Hematopoietic multipotent progenitor cell treated with erythropoietin and hydrocortisone succinate and interleukin-3 and kit ligand, for 6 days (in vitro differentiated cells): ENCODE measurements at regions not wholly inside any gene's neighbourhood (a gene's known extent, or its start where the extent isn't known, plus 50 kb on each side); places are given as distances from the start of the nearest gene placed in this dataset.
"Not testable (repeated sequence)": the region's sequence is repeated elsewhere in the genome, so short reads cannot be mapped to it uniquely, and the experiment has no call there.

Experiments used
- DNase-seq: peaks from one replicate; pipeline ENCODE4 v3.0.0-alpha.2; 2015

GRCh38 chr5:74534397-74535129, 106.0 kb downstream of the ENC1 start:
- DNase-seq = no peak

GRCh38 chr5:74530326-74531050, 110.0 kb downstream of the ENC1 start:
- DNase-seq = no peak

DNA sequence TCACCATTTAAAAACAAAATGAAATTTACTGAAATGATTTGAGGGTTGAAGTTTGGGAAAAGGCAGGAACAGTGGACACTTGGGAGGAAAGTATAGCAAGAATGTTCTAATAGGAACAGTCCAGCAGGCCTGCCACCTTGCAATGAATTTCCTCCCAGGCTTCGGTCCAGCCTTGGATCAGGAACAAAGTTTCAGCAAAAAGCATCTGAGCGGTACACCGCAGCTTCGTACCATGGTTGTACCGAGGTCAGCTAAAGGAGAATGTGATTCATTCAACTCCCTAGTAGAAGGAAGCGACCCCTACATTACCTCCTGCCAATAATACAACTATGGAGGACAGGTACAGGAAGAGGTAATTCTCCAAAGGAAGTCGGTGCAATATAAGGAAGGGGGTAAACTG, 111.4 kb downstream of the ENC1 start:
- no peak for DNase-seq

DNA sequence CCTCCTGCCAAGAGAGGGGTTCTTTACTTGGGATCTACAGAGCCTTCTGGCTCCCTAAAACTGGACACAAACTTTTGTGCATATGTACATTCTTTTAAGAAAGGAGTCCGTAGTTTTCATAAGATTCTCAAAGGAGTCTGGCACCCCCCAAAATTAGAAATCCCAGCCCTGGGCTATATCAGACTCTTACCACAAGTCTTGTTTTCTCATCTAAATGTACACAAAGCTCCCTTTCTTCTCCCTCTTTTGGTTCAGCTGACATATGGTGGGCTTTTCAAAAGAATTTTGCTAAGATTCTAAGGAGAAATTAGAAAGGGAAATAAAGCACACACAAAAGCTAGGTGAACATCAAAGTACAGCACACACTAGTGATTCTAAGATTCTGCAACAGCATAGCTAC, 114.4 kb downstream of the ENC1 start:
- DNase-seq = no peak

DNA sequence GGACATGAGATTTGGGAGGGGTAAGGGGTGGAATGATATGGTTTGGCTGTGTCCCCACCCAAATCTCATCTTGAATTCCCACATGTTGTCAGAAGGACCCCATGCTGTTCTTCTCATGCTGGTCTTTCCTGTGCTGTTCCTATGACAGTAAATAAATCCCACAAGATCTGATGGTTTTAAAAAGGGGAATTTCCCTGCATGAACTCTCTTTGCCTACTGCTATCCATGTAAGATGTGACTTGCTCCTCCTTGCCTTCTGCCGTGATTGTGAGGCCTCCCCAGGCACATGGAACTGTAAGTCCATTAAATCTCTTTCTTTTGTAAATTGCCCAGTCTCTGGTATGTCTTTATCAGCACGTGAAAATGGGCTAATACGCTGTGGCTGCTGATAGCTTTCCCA, 115.8 kb downstream of the ENC1 start:
- DNase-seq = not testable (repeated sequence)

- not testable (repeated sequence) for DNase-seq
These were observed 116.8 kb downstream of the ENC1 start for GRCh38 chr5:74523698-74524097.

- DNase-seq = not testable (repeated sequence)
These were observed 117.7 kb downstream of the ENC1 start for GRCh38 chr5:74522838-74523237.

GRCh38 chr5:74521401-74521800, 119.1 kb downstream of the ENC1 start:
- no peak for DNase-seq

GRCh38 chr5:74519679-74520078, 120.8 kb downstream of the ENC1 start:
- no peak for DNase-seq

DNA sequence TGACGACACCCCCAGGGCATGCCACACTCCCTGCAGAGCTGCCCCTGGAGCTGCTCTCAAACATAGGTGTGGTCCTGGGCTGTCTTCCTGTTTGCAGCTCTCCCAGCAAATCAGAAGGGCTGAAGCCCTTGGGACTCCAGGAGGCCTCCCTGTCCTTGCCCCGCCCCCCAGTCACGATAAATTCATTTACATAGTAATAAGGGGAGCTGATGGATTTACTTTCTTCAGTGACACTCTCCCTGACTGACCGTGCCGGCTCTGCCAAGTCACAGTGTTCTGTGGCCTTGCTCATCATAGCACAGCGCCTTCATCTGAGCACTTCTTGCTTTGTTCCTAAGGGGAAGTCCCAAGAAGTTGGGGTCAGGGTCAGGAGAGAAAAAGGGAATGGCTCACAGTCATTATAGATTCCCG, 121.4 kb downstream of the ENC1 start:
- no peak for DNase-seq

- no peak for DNase-seq
These were observed 122.8 kb downstream of the ENC1 start for GRCh38 chr5:74517700-74518099.

DNA sequence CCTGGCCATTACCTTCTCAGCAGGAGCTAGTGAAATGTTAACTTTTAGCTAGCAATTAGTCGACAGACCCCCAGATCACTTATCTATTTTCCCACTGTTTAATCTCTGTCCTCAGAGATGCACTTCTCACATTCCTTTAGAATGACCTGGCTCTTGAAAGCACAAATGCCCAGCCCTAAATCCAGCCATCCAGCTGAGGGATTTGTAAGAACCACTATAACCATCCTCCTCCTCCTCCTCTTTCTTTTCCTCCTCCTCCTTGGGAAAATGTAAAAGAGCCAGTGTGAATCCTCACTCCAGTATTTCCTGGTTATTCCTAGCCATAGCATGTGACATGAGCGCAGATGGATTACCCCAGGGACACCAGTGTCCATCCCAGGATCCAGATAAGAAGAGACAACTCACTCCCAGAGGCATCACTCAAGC, 124.3 kb downstream of the ENC1 start:
- DNase-seq = no peak

GRCh38 chr5:74514888-74515551, 125.5 kb downstream of the ENC1 start:
- no peak for DNase-seq

DNA sequence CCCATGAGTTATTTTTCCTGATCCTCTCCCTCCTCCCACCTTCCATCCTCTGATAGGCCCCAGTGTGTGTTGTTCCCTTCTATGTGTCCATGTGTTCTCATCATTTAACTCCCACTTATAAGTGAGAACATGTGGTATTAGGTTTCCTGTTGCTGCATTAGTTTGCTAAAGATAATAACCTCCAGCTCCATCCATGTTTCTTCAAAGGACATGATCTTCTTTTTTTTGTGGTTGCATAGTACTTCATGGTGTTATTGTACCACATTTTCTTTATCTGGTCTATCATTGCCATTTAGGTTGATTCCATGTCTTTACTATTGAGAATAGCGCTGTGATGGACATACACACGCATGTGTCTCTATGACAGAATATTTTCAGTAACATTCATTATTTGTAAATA, 128.8 kb downstream of the ENC1 start:
- DNase-seq = not testable (repeated sequence)

- DNase-seq = no peak
These were observed 130.0 kb downstream of the ENC1 start for GRCh38 chr5:74510476-74511075.

DNA sequence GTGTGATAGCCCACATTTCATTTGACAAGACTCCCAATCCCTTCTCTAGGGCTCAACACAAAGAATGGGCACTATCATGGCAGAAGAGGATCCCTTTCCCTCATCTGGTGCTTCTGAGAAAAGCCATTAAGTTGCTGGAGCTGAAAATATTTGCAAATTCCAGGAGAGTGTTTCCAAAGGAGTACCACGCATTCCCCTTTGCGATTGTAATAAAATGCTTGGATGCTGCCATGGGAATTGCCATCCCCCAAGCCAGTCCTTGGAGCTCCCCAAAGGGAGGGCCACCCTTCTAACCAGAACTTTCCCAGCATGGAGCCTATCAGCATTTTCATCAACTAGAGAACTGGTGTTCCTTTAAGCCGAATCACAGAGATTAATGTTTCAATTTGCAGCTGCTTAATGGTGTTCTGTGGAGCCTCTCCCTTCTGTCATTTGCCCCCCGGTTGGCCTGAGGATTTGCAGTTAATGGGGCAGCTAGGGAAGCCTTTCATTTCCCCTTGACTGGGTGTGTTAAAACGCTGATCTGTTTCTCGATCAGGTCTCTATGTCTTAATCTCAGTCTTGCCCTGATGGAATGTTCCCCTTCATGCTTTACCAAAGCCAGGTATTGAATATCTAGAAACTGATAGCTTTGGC, 133.0 kb downstream of the ENC1 start:
- DNase-seq = no peak

DNA sequence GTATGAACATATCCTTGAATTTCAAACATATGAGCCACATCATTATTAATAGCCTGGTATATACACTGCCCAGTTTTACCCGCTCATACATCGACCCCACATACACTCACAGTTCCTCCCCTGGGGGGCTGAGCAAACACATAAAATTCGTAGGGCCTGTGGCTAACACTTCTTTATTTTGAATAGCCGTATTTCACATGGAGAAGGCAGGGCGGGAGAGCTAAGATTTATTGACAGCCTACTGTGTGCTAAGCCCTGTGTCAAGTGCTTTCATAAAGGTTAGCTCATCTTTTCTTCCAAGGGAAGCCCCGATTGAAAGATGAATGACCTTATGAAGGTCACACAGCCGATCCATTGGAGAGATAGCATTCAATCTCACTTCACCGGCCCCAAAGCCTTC, 134.4 kb downstream of the ENC1 start:
- DNase-seq = no peak

GRCh38 chr5:74504463-74504862, 136.1 kb downstream of the ENC1 start:
- DNase-seq = no peak

GRCh38 chr5:74502479-74502950, 138.0 kb downstream of the ENC1 start:
- no peak for DNase-seq

DNA sequence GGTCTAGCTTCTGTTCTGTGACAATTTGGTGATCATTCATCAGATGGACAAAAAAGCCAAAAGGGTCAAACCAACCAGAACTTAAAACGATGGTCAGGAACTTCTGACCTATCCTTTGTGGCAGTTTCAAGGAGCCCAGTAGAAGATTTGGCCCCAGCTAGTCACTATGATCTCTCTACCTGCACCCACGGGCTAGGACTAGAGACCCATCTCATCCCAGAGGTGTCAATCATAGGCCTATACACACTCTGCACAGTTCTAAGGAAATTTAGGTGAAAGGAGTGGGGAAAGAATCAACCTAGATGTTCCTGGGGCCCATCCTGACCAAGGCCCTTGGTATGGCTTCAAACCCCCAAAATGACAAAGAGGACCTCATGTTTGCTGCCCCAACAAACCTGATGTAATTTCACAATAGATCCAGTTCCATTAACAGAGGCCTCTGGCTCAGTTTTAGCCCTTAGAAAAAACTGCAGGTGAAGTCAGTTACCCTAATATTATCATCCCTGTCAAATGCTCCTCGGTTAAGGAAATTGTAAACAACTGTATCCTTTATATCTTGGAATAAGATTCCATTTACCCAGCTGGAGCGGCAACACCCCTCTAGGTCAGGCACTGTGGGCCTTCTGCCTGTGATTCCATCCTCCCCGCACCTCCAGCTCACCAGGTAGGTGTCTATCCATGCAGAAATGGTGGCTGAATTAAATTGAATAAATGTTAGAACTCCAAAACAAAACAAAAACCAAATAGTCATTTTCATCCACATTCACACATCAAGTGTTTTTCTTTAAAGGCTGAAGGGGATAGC, 138.7 kb downstream of the ENC1 start:
- DNase-seq = no peak

- DNase-seq = no peak
These were observed 140.2 kb downstream of the ENC1 start for GRCh38 chr5:74500110-74500917.
